NCI-H460 (cell line): ENCODE measurements at regions not wholly inside any gene's neighbourhood (a gene's known extent, or its start where the extent isn't known, plus 50 kb on each side); places are given as distances from the start of the nearest gene placed in this dataset.

Experiments
- DNase-seq: peaks from one replicate; pipeline ENCODE4 v3.0.0-alpha.2; 2016; ENCODE audit warnings: low read depth; ENCODE audit errors: extremely low read depth

GRCh38 chr21:15229390-15229789 lies 164.6 kb upstream of the NRIP1 start:
- DNase-seq = no peak

GRCh38 chr21:15233611-15234010 lies 168.8 kb upstream of the NRIP1 start:
- no peak for DNase-seq

GRCh38 chr21:15236111-15236510 lies 171.3 kb upstream of the NRIP1 start:
- DNase-seq = no peak

DNA sequence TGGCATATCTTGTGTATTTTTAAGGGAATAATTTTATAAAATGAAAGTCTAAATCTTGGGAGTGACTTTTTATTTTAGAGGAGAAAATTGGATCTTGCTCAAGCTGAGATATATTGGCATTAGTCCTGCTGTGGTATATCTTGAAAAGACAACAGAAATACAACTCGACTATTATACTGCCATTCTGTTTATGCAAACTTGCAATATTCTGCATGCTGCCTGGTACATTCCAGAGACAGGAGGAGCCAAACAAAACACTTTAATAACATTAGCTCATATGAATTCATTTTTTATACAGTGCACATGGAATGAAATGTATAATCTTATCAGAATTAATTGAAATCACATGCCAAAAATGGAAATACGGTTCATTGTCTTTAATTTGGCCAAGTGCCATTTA lies 176.0 kb upstream of the NRIP1 start:
- no peak for DNase-seq

GRCh38 chr21:15241997-15242736 lies 177.4 kb upstream of the NRIP1 start:
- no peak for DNase-seq

- no peak for DNase-seq
Observed at GRCh38 chr21:15242906-15243305, 178.1 kb upstream of the NRIP1 start.

GRCh38 chr21:15243406-15243805 lies 178.6 kb upstream of the NRIP1 start:
- DNase-seq = no peak

- DNase-seq = no peak
Observed at GRCh38 chr21:15247613-15248012, 182.8 kb upstream of the NRIP1 start.

- no peak for DNase-seq
Observed at GRCh38 chr21:15249285-15249993, 184.6 kb upstream of the NRIP1 start.

DNA sequence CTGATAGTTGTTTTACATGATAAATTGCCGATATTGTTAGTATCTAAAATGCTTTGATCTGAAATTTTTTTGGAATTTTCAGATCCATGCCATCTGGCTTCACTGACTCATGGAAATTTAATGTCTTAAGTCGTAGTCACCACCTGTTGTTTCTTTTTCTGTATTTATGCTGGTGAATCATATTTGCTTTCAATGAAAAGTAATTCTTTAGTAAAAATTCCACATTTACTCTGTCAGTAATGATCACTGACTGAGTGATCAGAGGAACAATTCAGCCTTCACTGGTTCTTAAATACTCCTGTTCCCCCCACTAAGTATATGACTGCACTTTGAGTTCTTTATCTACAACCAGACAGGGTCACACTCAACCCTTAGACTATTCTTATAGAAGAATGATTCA lies 185.6 kb upstream of the NRIP1 start:
- no peak for DNase-seq

DNA sequence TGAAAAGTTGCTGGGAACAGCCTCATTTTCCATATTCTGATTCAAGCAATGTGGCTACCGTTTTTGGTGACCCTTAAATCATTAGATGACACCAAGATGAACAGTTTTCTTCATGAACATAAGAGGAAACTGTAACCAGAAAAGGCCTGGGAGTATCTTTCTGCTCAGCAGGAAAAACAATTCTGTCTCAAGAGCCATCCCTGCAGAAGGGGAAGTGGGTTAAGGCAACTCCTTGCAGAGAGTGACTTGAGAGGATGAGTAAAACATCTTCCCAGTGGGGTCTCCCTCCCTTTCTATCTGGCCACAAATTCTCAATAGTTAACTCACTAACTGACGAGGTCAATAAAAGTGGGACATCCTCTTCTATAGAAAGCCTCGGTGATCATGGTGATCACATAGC lies 187.6 kb upstream of the NRIP1 start:
- DNase-seq = no peak

DNA sequence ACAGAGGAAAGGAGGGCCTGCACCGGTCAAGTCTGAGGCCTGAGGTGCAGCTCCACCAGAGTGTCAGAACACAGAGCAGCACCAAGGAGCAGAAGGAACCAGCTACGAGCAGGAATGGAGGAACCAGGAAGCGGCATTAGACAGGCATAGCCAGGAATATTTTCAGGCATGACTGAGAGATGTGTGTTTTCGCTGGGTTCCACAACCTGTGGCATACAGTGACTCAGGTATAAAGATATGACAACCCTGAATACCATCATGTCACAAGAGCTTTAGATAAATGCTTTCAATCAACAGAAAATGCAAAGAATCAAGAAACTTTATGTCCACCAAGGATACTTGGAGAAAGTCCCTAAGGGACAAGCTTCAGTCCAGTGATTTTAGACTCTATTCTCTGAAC lies 189.3 kb upstream of the NRIP1 start:
- DNase-seq = no peak

GRCh38 chr21:15255261-15255660 lies 190.5 kb upstream of the NRIP1 start:
- DNase-seq = no peak

- no peak for DNase-seq
Observed at GRCh38 chr21:15255763-15256162, 191.0 kb upstream of the NRIP1 start.

DNA sequence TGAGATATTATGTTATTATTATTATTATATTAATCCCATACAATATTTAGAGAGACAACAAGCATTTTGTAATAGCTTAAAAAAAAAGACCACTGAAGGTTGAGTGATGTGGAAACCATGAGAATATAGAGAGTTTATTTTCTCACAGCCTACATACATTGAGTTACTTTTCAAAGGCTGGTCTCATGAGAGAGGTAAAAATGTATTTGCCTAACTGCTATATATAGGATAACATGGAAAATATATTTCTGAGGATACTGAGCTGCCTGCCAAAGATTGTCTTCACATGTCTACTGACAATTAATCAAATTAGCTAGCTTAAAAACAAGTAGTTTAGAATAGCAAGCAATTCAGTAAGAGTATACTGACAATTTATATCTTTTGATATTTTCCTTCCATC lies 192.2 kb upstream of the NRIP1 start:
- no peak for DNase-seq

DNA sequence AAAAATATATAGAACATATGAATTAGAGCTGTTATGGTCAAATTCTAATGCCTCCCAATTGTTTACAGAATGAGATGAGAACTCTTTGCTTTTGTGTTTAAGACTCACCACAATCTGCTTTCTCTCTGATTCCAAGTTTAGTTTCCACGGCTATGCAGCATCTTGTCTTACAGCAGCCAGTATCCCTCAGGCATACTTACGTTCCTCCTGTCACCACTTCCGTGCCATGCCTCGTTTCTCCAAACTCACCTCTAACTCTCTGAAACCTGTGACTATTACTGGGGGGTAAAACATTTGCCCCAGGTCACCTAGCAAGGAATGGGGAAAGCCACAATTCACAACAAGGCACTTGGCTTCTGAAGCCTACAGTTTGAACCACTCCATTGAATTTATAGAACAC lies 192.8 kb upstream of the NRIP1 start:
- no peak for DNase-seq

- DNase-seq = no peak
Observed at GRCh38 chr21:15259824-15260223, 195.0 kb upstream of the NRIP1 start.

GRCh38 chr21:15260604-15261003 lies 195.8 kb upstream of the NRIP1 start:
- no peak for DNase-seq

- DNase-seq = no peak
Observed at GRCh38 chr21:15264084-15264665, 199.4 kb upstream of the NRIP1 start.

- DNase-seq = no peak
Observed at GRCh38 chr21:15272171-15272570, 207.4 kb upstream of the NRIP1 start.

GRCh38 chr21:15272591-15272990 lies 207.8 kb upstream of the NRIP1 start:
- no peak for DNase-seq

DNA sequence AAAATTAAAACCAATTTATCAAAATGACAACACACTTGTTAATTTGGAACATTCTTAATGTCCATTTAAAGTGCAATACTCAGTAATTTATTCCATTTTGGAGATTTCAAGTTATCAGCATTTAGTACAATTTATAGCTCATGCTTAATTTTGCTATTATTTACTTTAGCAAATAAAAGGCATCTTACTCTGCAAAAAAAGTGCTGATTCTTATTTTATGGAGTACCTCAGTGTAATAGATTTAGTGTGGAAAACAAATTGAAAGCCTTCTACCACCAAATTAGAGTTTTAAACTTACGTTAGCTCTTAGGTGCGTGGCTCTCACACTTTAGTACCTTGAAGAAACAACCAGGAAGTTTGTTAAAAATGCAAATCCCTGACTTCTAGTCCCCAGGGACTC lies 208.4 kb upstream of the NRIP1 start:
- DNase-seq = no peak
